ENCODE measurements at regions not wholly inside any gene's neighbourhood (a gene's known extent, or its start where the extent isn't known, plus 50 kb on each side); places are given as distances from the start of the nearest gene placed in this dataset.

GRCh38 chr4:38562751-38563198, 101.2 kb upstream of the KLF3 start:
- H3K4me1 Mint-ChIP-seq: peaks cover 12% of the 10 kb centered on the region
- peaks cover 3% of the 10 kb centered on the region for H3K27me3 Mint-ChIP-seq
- H3K4me3 Mint-ChIP-seq: no peak overlapping the region
- H3K36me3 Mint-ChIP-seq: no peaks in the 10 kb centered on the region
- no peak for DNase-seq
- no peaks in the 10 kb centered on the region for H3K9me3 Mint-ChIP-seq
- CTCF ChIA-PET: no interaction called here
- no peak overlapping the region for H3K27ac Mint-ChIP-seq

- CTCF ChIA-PET: no interaction called here
Measured at GRCh38 chr4:38563707-38564495, 100.1 kb upstream of the KLF3 start.

GRCh38 chr4:38565271-38566199, 98.5 kb upstream of the KLF3 start:
- Mint-ChIP-seq H3K27me3 (peaks cover 3% of the 10 kb centered on the region), H3K27ac (no peak overlapping the region), H3K9me3 (peaks cover 3% of the 10 kb centered on the region), H3K4me1 (peaks cover 12% of the 10 kb centered on the region), H3K4me3 (no peak overlapping the region), H3K36me3 (no peaks in the 10 kb centered on the region)
- CTCF ChIA-PET: no interaction called here
- DNase-seq: no peak

More at GRCh38 chr4:38563707-38564495, 100.1 kb upstream of the KLF3 start:
- H3K4me3 Mint-ChIP-seq: no peak overlapping the region
- H3K27me3 Mint-ChIP-seq: peaks cover 3% of the 10 kb centered on the region
- no peaks in the 10 kb centered on the region for H3K9me3 Mint-ChIP-seq
- no peak overlapping the region for H3K27ac Mint-ChIP-seq
- H3K4me1 Mint-ChIP-seq: peaks cover 12% of the 10 kb centered on the region
- DNase-seq: no peak
- H3K36me3 Mint-ChIP-seq: no peaks in the 10 kb centered on the region

GRCh38 chr4:38566806-38567398, 97.1 kb upstream of the KLF3 start:
- Mint-ChIP-seq H3K4me1 (no peaks in the 10 kb centered on the region), H3K36me3 (no peaks in the 10 kb centered on the region), H3K4me3 (no peak overlapping the region), H3K27me3 (peaks cover 8% of the 10 kb centered on the region), H3K27ac (no peak overlapping the region), H3K9me3 (peaks cover 3% of the 10 kb centered on the region)
- DNase-seq: no peak
- CTCF ChIA-PET: no interaction called here

GRCh38 chr4:38567457-38567856, 96.5 kb upstream of the KLF3 start:
- Mint-ChIP-seq H3K9me3 (peaks cover 3% of the 10 kb centered on the region), H3K27me3 (peaks cover 8% of the 10 kb centered on the region), H3K36me3 (no peaks in the 10 kb centered on the region), H3K27ac (no peak overlapping the region), H3K4me3 (no peak overlapping the region), H3K4me1 (no peaks in the 10 kb centered on the region)
- CTCF ChIA-PET: no interaction called here
- DNase-seq: no peak

- H3K27me3 Mint-ChIP-seq: peaks cover 8% of the 10 kb centered on the region
- DNase-seq: no peak
- H3K9me3 Mint-ChIP-seq: peaks cover 3% of the 10 kb centered on the region
- no peak overlapping the region for H3K4me3 Mint-ChIP-seq
- H3K4me1 Mint-ChIP-seq: no peaks in the 10 kb centered on the region
- no peak overlapping the region for H3K27ac Mint-ChIP-seq
- H3K36me3 Mint-ChIP-seq: no peaks in the 10 kb centered on the region
- CTCF ChIA-PET: no interaction called here
Measured at GRCh38 chr4:38568768-38569167, 95.2 kb upstream of the KLF3 start.

- Mint-ChIP-seq H3K27me3 (peaks cover 8% of the 10 kb centered on the region), H3K4me3 (no peak overlapping the region), H3K36me3 (no peaks in the 10 kb centered on the region), H3K27ac (no peak overlapping the region), H3K9me3 (peaks cover 3% of the 10 kb centered on the region), H3K4me1 (no peaks in the 10 kb centered on the region)
- DNase-seq: no peak
- CTCF ChIA-PET: no interaction called here
Measured at GRCh38 chr4:38570647-38571276, 93.2 kb upstream of the KLF3 start.

GRCh38 chr4:38572793-38573192, 91.2 kb upstream of the KLF3 start:
- Mint-ChIP-seq H3K9me3 (peaks cover 3% of the 10 kb centered on the region), H3K36me3 (no peaks in the 10 kb centered on the region), H3K27ac (no peak overlapping the region), H3K4me3 (no peak overlapping the region), H3K27me3 (peaks cover 4% of the 10 kb centered on the region), H3K4me1 (no peaks in the 10 kb centered on the region)
- DNase-seq: no peak
- CTCF ChIA-PET: no interaction called here

GRCh38 chr4:38574559-38575333, 89.3 kb upstream of the KLF3 start:
- no peak for DNase-seq
- CTCF ChIA-PET: no interaction called here
- Mint-ChIP-seq H3K27ac (no peak overlapping the region), H3K4me3 (no peak overlapping the region), H3K27me3 (peaks cover 4% of the 10 kb centered on the region), H3K36me3 (no peaks in the 10 kb centered on the region), H3K9me3 (peaks cover 5% of the 10 kb centered on the region), H3K4me1 (no peaks in the 10 kb centered on the region)

GRCh38 chr4:38576767-38577166, 87.2 kb upstream of the KLF3 start:
- DNase-seq: no peak
- Mint-ChIP-seq H3K27me3 (peaks cover 4% of the 10 kb centered on the region), H3K4me1 (no peaks in the 10 kb centered on the region), H3K36me3 (no peaks in the 10 kb centered on the region), H3K4me3 (no peak overlapping the region), H3K9me3 (peaks cover 4% of the 10 kb centered on the region), H3K27ac (no peak overlapping the region)
- CTCF ChIA-PET: interaction anchor here (0.8 kb wide), 1 partner anchor 97 kb away, joined by 7 read pairs; no protein-coding TSS in a partner anchor

GRCh38 chr4:38577462-38577861, 86.5 kb upstream of the KLF3 start:
- H3K27ac Mint-ChIP-seq: no peak overlapping the region
- CTCF ChIA-PET: no interaction called here
- H3K4me3 Mint-ChIP-seq: no peak overlapping the region
- H3K27me3 Mint-ChIP-seq: peaks cover 4% of the 10 kb centered on the region
- H3K36me3 Mint-ChIP-seq: no peaks in the 10 kb centered on the region
- H3K9me3 Mint-ChIP-seq: peaks cover 4% of the 10 kb centered on the region
- H3K4me1 Mint-ChIP-seq: no peaks in the 10 kb centered on the region
- DNase-seq: no peak

GRCh38 chr4:38581426-38582106, 82.4 kb upstream of the KLF3 start:
- H3K4me1 Mint-ChIP-seq: peaks cover 4% of the 10 kb centered on the region
- CTCF ChIA-PET: interaction anchor here (0.6 kb wide), 1 partner anchor 40 kb away, joined by 4 read pairs; no protein-coding TSS in a partner anchor

GRCh38 chr4:38582445-38582844, 81.6 kb upstream of the KLF3 start:
- peaks cover 4% of the 10 kb centered on the region for H3K4me1 Mint-ChIP-seq
- H3K27ac Mint-ChIP-seq: no peak overlapping the region
- DNase-seq: no peak
- H3K36me3 Mint-ChIP-seq: no peaks in the 10 kb centered on the region
- peaks cover 11% of the 10 kb centered on the region for H3K27me3 Mint-ChIP-seq
- no peak overlapping the region for H3K4me3 Mint-ChIP-seq
- peaks cover 7% of the 10 kb centered on the region for H3K9me3 Mint-ChIP-seq
- CTCF ChIA-PET: no interaction called here

More at GRCh38 chr4:38581426-38582106, 82.4 kb upstream of the KLF3 start:
- peaks cover 11% of the 10 kb centered on the region for H3K27me3 Mint-ChIP-seq
- peaks cover 7% of the 10 kb centered on the region for H3K9me3 Mint-ChIP-seq
- no peak overlapping the region for H3K27ac Mint-ChIP-seq
- no peak overlapping the region for H3K4me3 Mint-ChIP-seq
- H3K36me3 Mint-ChIP-seq: no peaks in the 10 kb centered on the region
- no peak for DNase-seq

Data from activated naive CD4-positive, alpha-beta T cell treated with anti-CD3 and anti-CD28 coated beads, Interleukin-2, amount 10 ng/mL, durations not matched to agents 7 days and 5 days (primary cell).